GM18498 (cell line): ENCODE measurements at regions not wholly inside any gene's neighbourhood (a gene's known extent, or its start where the extent isn't known, plus 50 kb on each side); places are given as distances from the start of the nearest gene placed in this dataset.

ENCODE experiments used
- ATAC-seq: cut with Tn5 transposase; IDR thresholded peaks from one replicate; pipeline ENCODE4 v1.9.1; 2021; ENCODE audit warnings: mild to moderate bottlenecking, moderate library complexity; ENCODE audit not compliant: unreplicated experiment

- no peak for ATAC-seq
Measured at GRCh38 chr3:102529452-102529851, 94.6 kb downstream of the ZPLD1 start.

GRCh38 chr3:102530415-102531181 lies 95.8 kb downstream of the ZPLD1 start:
- no peak for ATAC-seq

- no peak for ATAC-seq
Measured at GRCh38 chr3:102531686-102532085, 96.9 kb downstream of the ZPLD1 start.

- no peak for ATAC-seq
Measured at GRCh38 chr3:102532901-102533300, 98.1 kb downstream of the ZPLD1 start.

GRCh38 chr3:102533784-102534183 lies 99.0 kb downstream of the ZPLD1 start:
- no peak for ATAC-seq

GRCh38 chr3:102536456-102536855 lies 101.6 kb downstream of the ZPLD1 start:
- ATAC-seq: peak; percentile 52

GRCh38 chr3:102537123-102537522 lies 102.3 kb downstream of the ZPLD1 start:
- no peak for ATAC-seq

GRCh38 chr3:102544741-102545140 lies 109.9 kb downstream of the ZPLD1 start:
- ATAC-seq: no peak

- no peak for ATAC-seq
Measured at GRCh38 chr3:102545276-102545675, 110.5 kb downstream of the ZPLD1 start.

- ATAC-seq: no peak
Measured at GRCh38 chr3:102553876-102554275, 119.1 kb downstream of the ZPLD1 start.

- ATAC-seq: no peak
Measured at GRCh38 chr3:102570511-102570910, 135.7 kb downstream of the ZPLD1 start.

GRCh38 chr3:102571006-102571405 lies 136.2 kb downstream of the ZPLD1 start:
- ATAC-seq: no peak

GRCh38 chr3:102571720-102572384 lies 137.0 kb downstream of the ZPLD1 start:
- no peak for ATAC-seq

- no peak for ATAC-seq
Measured at GRCh38 chr3:102573483-102574028, 138.7 kb downstream of the ZPLD1 start.

GRCh38 chr3:102574355-102574754 lies 139.5 kb downstream of the ZPLD1 start:
- no peak for ATAC-seq

- ATAC-seq: no peak
Measured at GRCh38 chr3:102576651-102577050, 141.8 kb downstream of the ZPLD1 start.

- no peak for ATAC-seq
Measured at GRCh38 chr3:102577082-102577789, 142.4 kb downstream of the ZPLD1 start.

- no peak for ATAC-seq
Measured at GRCh38 chr3:102580760-102581159, 145.9 kb downstream of the ZPLD1 start.

GRCh38 chr3:102586485-102586884 lies 151.7 kb downstream of the ZPLD1 start:
- no peak for ATAC-seq

- no peak for ATAC-seq
Measured at GRCh38 chr3:102593812-102594602, 159.2 kb downstream of the ZPLD1 start.

- ATAC-seq: no peak
Measured at GRCh38 chr3:102595057-102595456, 160.2 kb downstream of the ZPLD1 start.
